ENCODE measurements at regions not wholly inside any gene's neighbourhood (a gene's known extent, or its start where the extent isn't known, plus 50 kb on each side); places are given as distances from the start of the nearest gene placed in this dataset.
A peak's percentile ranks its signal among the peaks of the same experiment; 100 is the strongest.

DNA sequence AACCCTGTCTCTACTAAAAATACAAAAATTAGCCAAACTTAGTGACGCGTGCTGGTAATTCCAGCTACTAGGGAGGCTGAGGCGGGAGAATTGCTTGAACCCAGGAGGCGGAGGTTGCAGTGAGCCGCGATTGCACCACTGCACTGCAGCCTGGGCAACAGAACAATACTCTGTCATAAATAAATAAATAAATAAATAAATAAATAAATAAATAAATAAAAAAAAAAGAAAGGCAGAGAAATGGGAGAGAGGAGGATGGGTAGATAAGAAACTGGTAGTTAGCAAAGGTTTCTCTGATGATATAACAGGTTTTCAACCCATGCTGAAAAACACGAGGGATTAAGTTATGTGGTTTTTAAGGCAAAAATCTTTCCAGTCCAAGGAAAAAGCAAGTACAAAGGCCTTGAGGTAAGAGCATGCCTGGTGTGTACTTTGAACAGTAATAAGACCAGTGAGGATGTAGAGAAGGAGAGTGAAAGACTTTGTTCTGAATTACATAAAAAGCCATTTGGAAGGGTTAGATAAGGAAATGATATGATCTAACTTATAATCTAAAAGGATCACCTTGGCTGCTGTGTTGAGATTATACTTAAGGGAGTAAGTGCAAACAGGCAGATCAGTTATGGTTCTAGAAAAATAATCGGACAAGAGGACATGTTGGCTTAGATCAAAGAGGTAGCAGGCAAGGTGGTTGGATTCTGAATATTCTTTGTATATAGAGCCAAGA, 159.3 kb downstream of the PTH2R start:
- POLR2A ChIA-PET = no interaction called here
- no peaks in the 10 kb centered on the region for H3K36me3 ChIP-seq (ENCODE audit: control insufficient read depth in 4 of 4, insufficient read depth in 4 of 4, low read length in 3 of 4)
- no peak overlapping the region for H3K27ac ChIP-seq (ENCODE audit: insufficient read depth in 1 of 2, low read depth in 1 of 2, low read length in 2 of 2, poor library complexity in 1 of 2, severe bottlenecking in 2 of 2)
- CTCF ChIA-PET = no interaction called here
- H3K4me3 ChIP-seq (ENCODE audit: control insufficient read depth in 1 of 7, extremely low read depth in 1 of 7, insufficient read depth in 4 of 7, low read depth in 2 of 7, low read length in 6 of 7) = no peak overlapping the region
- H3K27me3 ChIP-seq (replicated peaks in 2 of 5; ENCODE audit: control insufficient read depth in 4 of 5, insufficient read depth in 5 of 5, low read length in 4 of 5) = peaks cover 0 to 3% (median 0%) of the 10 kb centered on the region in 5 experiments
- WGBS (ENCODE audit: insufficient coverage) = 17% methylated on average over 2 of the region's 8 CpGs
- H3K9me3 ChIP-seq (ENCODE audit: control extremely low read depth in 1 of 5, control insufficient read depth in 4 of 5, insufficient read depth in 2 of 5, low read depth in 1 of 5, low read length in 4 of 5) = peaks cover 0 to 3% (median 0%) of the 10 kb centered on the region in 5 experiments
- DNase-seq = peak in 2 of 3 donors; percentile 21 to 37
- H3K4me1 ChIP-seq (ENCODE audit: control extremely low read depth in 1 of 4, control insufficient read depth in 4 of 4, insufficient read depth in 4 of 4, low read length in 3 of 4) = no peaks in the 10 kb centered on the region

GRCh38 chr2:208568203-208568602, 161.6 kb downstream of the PTH2R start:
- H3K27ac ChIP-seq (ENCODE audit: insufficient read depth in 1 of 2, low read depth in 1 of 2, low read length in 2 of 2, poor library complexity in 1 of 2, severe bottlenecking in 2 of 2) = no peak overlapping the region
- H3K36me3 ChIP-seq (ENCODE audit: control insufficient read depth in 4 of 4, insufficient read depth in 4 of 4, low read length in 3 of 4) = no peaks in the 10 kb centered on the region
- WGBS (ENCODE audit: insufficient coverage) = 75% methylated on average over 3 of the region's 3 CpGs
- H3K4me3 ChIP-seq (ENCODE audit: control insufficient read depth in 1 of 7, extremely low read depth in 1 of 7, insufficient read depth in 4 of 7, low read depth in 2 of 7, low read length in 6 of 7) = no peak overlapping the region
- ChIA-PET CTCF (interaction anchor here (0.9 kb wide), 1 partner anchor 20 kb away, joined by 3 read pairs; no protein-coding TSS in a partner anchor), POLR2A (no interaction called here)
- H3K27me3 ChIP-seq (replicated peaks in 2 of 5; ENCODE audit: control insufficient read depth in 4 of 5, insufficient read depth in 5 of 5, low read length in 4 of 5) = peaks cover 0 to 3% (median 0%) of the 10 kb centered on the region in 5 experiments
- no peaks in the 10 kb centered on the region for H3K4me1 ChIP-seq (ENCODE audit: control extremely low read depth in 1 of 4, control insufficient read depth in 4 of 4, insufficient read depth in 4 of 4, low read length in 3 of 4)
- DNase-seq = no peak
- no peaks in the 10 kb centered on the region for H3K9me3 ChIP-seq (ENCODE audit: control extremely low read depth in 1 of 5, control insufficient read depth in 4 of 5, insufficient read depth in 2 of 5, low read depth in 1 of 5, low read length in 4 of 5)

DNA sequence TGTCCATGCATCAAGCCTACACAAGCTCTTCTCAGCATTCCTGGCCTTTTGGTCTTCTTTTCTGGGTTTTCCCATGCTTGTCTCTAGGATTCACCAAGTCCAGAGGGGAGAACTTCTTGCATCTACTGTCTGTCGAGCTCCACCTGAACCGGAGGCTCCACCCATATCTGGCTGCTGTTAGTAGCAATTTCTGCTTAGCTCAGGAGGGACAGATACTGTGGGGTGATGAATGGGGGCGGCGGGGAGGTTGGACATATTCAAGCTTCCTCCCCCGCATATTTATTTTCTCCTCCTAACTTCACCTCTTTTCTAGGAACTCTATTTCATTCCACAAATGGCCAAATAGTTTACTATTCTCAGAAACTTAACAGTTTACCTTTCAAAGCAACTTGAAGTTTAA, 163.5 kb downstream of the PTH2R start:
- H3K9me3 ChIP-seq (ENCODE audit: control extremely low read depth in 1 of 5, control insufficient read depth in 4 of 5, insufficient read depth in 2 of 5, low read depth in 1 of 5, low read length in 4 of 5) = no peaks in the 10 kb centered on the region
- no peaks in the 10 kb centered on the region for H3K36me3 ChIP-seq (ENCODE audit: control insufficient read depth in 4 of 4, insufficient read depth in 4 of 4, low read length in 3 of 4)
- H3K4me1 ChIP-seq (ENCODE audit: control extremely low read depth in 1 of 4, control insufficient read depth in 4 of 4, insufficient read depth in 4 of 4, low read length in 3 of 4) = no peaks in the 10 kb centered on the region
- no peak overlapping the region for H3K4me3 ChIP-seq (ENCODE audit: control insufficient read depth in 1 of 7, extremely low read depth in 1 of 7, insufficient read depth in 4 of 7, low read depth in 2 of 7, low read length in 6 of 7)
- ChIA-PET POLR2A (no interaction called here), CTCF (no interaction called here)
- no peak for DNase-seq
- H3K27ac ChIP-seq (ENCODE audit: insufficient read depth in 1 of 2, low read depth in 1 of 2, low read length in 2 of 2, poor library complexity in 1 of 2, severe bottlenecking in 2 of 2) = no peak overlapping the region
- WGBS (ENCODE audit: insufficient coverage) = no CpG with 5 or more reads among the region's 5 CpGs
- H3K27me3 ChIP-seq (replicated peaks in 2 of 5; ENCODE audit: control insufficient read depth in 4 of 5, insufficient read depth in 5 of 5, low read length in 4 of 5) = peaks cover 0 to 3% (median 0%) of the 10 kb centered on the region in 5 experiments

- H3K27me3 ChIP-seq (replicated peaks in 2 of 5; ENCODE audit: control insufficient read depth in 4 of 5, insufficient read depth in 5 of 5, low read length in 4 of 5) = peaks cover 0 to 3% (median 0%) of the 10 kb centered on the region in 5 experiments
- ChIA-PET CTCF (interaction anchor here (0.8 kb wide), 1 partner anchor 517 kb away, joined by 3 read pairs; no protein-coding TSS in a partner anchor), POLR2A (no interaction called here)
- H3K36me3 ChIP-seq (ENCODE audit: control insufficient read depth in 4 of 4, insufficient read depth in 4 of 4, low read length in 3 of 4) = no peaks in the 10 kb centered on the region
- H3K4me1 ChIP-seq (ENCODE audit: control extremely low read depth in 1 of 4, control insufficient read depth in 4 of 4, insufficient read depth in 4 of 4, low read length in 3 of 4) = no peaks in the 10 kb centered on the region
- peak overlapping the region in 1 of 2 experiments; percentile 22 for H3K27ac ChIP-seq (ENCODE audit: insufficient read depth in 1 of 2, low read depth in 1 of 2, low read length in 2 of 2, poor library complexity in 1 of 2, severe bottlenecking in 2 of 2)
- no peak overlapping the region for H3K4me3 ChIP-seq (ENCODE audit: control insufficient read depth in 1 of 7, extremely low read depth in 1 of 7, insufficient read depth in 4 of 7, low read depth in 2 of 7, low read length in 6 of 7)
- no peaks in the 10 kb centered on the region for H3K9me3 ChIP-seq (ENCODE audit: control extremely low read depth in 1 of 5, control insufficient read depth in 4 of 5, insufficient read depth in 2 of 5, low read depth in 1 of 5, low read length in 4 of 5)
- no peak for DNase-seq
- 49% methylated on average over 10 of the region's 17 CpGs for WGBS (ENCODE audit: insufficient coverage)
Measured at GRCh38 chr2:208570851-208571763, 164.5 kb downstream of the PTH2R start.

GRCh38 chr2:208571764-208572131, 165.2 kb downstream of the PTH2R start:
- no peaks in the 10 kb centered on the region for H3K4me1 ChIP-seq (ENCODE audit: control extremely low read depth in 1 of 4, control insufficient read depth in 4 of 4, insufficient read depth in 4 of 4, low read length in 3 of 4)
- no peaks in the 10 kb centered on the region for H3K9me3 ChIP-seq (ENCODE audit: control extremely low read depth in 1 of 5, control insufficient read depth in 4 of 5, insufficient read depth in 2 of 5, low read depth in 1 of 5, low read length in 4 of 5)

DNA sequence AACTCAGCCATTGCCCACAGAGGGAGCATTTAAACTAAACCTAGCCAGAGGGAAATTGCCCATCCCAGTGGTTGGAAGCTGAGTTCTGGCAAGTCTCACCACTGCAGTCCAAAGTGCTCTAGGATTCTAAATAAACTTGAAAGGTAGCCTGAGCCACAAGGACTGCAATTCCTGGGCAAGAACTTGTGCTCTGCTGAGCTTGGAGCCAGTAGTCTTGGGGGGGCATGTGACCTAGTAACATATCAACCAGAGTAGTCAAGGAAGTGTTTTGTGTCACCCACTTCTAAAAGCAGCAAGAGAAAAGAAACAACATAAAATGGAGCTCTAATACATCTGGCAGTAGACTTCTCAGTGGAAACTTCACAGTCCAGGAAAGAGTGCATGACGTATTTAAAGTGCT, 167.0 kb downstream of the PTH2R start:
- POLR2A ChIA-PET = no interaction called here

More at GRCh38 chr2:208571764-208572131, 165.2 kb downstream of the PTH2R start:
- Histone ChIP-seq H3K27me3 (replicated peaks in 2 of 5; ENCODE audit: control insufficient read depth in 4 of 5, insufficient read depth in 5 of 5, low read length in 4 of 5) (peaks cover 0 to 3% (median 0%) of the 10 kb centered on the region in 5 experiments), H3K36me3 (ENCODE audit: control insufficient read depth in 4 of 4, insufficient read depth in 4 of 4, low read length in 3 of 4) (no peaks in the 10 kb centered on the region), H3K4me3 (ENCODE audit: control insufficient read depth in 1 of 7, extremely low read depth in 1 of 7, insufficient read depth in 4 of 7, low read depth in 2 of 7, low read length in 6 of 7) (no peak overlapping the region), H3K27ac (ENCODE audit: insufficient read depth in 1 of 2, low read depth in 1 of 2, low read length in 2 of 2, poor library complexity in 1 of 2, severe bottlenecking in 2 of 2) (no peak overlapping the region)
- DNase-seq = peak in 2 of 3 donors; percentile 36 to 71
- ChIA-PET POLR2A (no interaction called here), CTCF (no interaction called here)

GRCh38 chr2:208579678-208580077, 173.1 kb downstream of the PTH2R start:
- Histone ChIP-seq H3K27me3 (replicated peaks in 2 of 5; ENCODE audit: control insufficient read depth in 4 of 5, insufficient read depth in 5 of 5, low read length in 4 of 5) (no peaks in the 10 kb centered on the region), H3K36me3 (ENCODE audit: control insufficient read depth in 4 of 4, insufficient read depth in 4 of 4, low read length in 3 of 4) (no peaks in the 10 kb centered on the region), H3K4me3 (ENCODE audit: control insufficient read depth in 1 of 7, extremely low read depth in 1 of 7, insufficient read depth in 4 of 7, low read depth in 2 of 7, low read length in 6 of 7) (no peak overlapping the region), H3K27ac (ENCODE audit: insufficient read depth in 1 of 2, low read depth in 1 of 2, low read length in 2 of 2, poor library complexity in 1 of 2, severe bottlenecking in 2 of 2) (no peak overlapping the region), H3K9me3 (ENCODE audit: control extremely low read depth in 1 of 5, control insufficient read depth in 4 of 5, insufficient read depth in 2 of 5, low read depth in 1 of 5, low read length in 4 of 5) (peaks cover 0 to 2% (median 0%) of the 10 kb centered on the region in 5 experiments), H3K4me1 (ENCODE audit: control extremely low read depth in 1 of 4, control insufficient read depth in 4 of 4, insufficient read depth in 4 of 4, low read length in 3 of 4) (no peaks in the 10 kb centered on the region)
- WGBS (ENCODE audit: insufficient coverage) = 83% methylated on average over 1 of the region's 1 CpG
- DNase-seq = no peak
- ChIA-PET POLR2A (interaction anchor here (0.5 kb wide), 1 partner anchor 656 kb away, joined by 3 read pairs; no protein-coding TSS in a partner anchor), CTCF (no interaction called here)

More for the DNA sequence above, 167.0 kb downstream of the PTH2R start:
- WGBS (ENCODE audit: insufficient coverage) = 100% methylated on average over 1 of the region's 1 CpG
- H3K36me3 ChIP-seq (ENCODE audit: control insufficient read depth in 4 of 4, insufficient read depth in 4 of 4, low read length in 3 of 4) = no peaks in the 10 kb centered on the region
- no peaks in the 10 kb centered on the region for H3K4me1 ChIP-seq (ENCODE audit: control extremely low read depth in 1 of 4, control insufficient read depth in 4 of 4, insufficient read depth in 4 of 4, low read length in 3 of 4)
- no peak overlapping the region for H3K4me3 ChIP-seq (ENCODE audit: control insufficient read depth in 1 of 7, extremely low read depth in 1 of 7, insufficient read depth in 4 of 7, low read depth in 2 of 7, low read length in 6 of 7)
- H3K27me3 ChIP-seq (replicated peaks in 2 of 5; ENCODE audit: control insufficient read depth in 4 of 5, insufficient read depth in 5 of 5, low read length in 4 of 5) = peaks cover 0 to 3% (median 0%) of the 10 kb centered on the region in 5 experiments
- no peak for DNase-seq
- peaks cover 0 to 2% (median 0%) of the 10 kb centered on the region in 5 experiments for H3K9me3 ChIP-seq (ENCODE audit: control extremely low read depth in 1 of 5, control insufficient read depth in 4 of 5, insufficient read depth in 2 of 5, low read depth in 1 of 5, low read length in 4 of 5)
- H3K27ac ChIP-seq (ENCODE audit: insufficient read depth in 1 of 2, low read depth in 1 of 2, low read length in 2 of 2, poor library complexity in 1 of 2, severe bottlenecking in 2 of 2) = no peak overlapping the region
- CTCF ChIA-PET = interaction anchor here (0.7 kb wide), 1 partner anchor 56 kb away, joined by 3 read pairs; no protein-coding TSS in a partner anchor

Measured in common myeloid progenitor, CD34-positive (primary cell).